HUES6 (cell line): ENCODE measurements at regions not wholly inside any gene's neighbourhood (a gene's known extent, or its start where the extent isn't known, plus 50 kb on each side); places are given as distances from the start of the nearest gene placed in this dataset.

Experiments used
- H3K27ac ChIP-seq: 2 replicates; pipeline ENCODE4 v1.7.0; 2013; ENCODE audit warnings: low read depth, mild to moderate bottlenecking, low read length, inconsistent platforms
- H3K27me3 ChIP-seq: 2 replicates; pipeline ENCODE4 v1.6.1; 2013; ENCODE audit warnings: low read length; ENCODE audit not compliant: control insufficient read depth, insufficient read depth
- H3K36me3 ChIP-seq: 2 replicates; pipeline ENCODE4 v1.6.1; 2013; ENCODE audit warnings: low read length; ENCODE audit not compliant: control insufficient read depth, insufficient read depth
- H3K4me1 ChIP-seq: 2 replicates; pipeline ENCODE4 v1.6.1; 2013; ENCODE audit warnings: low read length; ENCODE audit not compliant: control insufficient read depth, insufficient read depth
- H3K4me3 ChIP-seq: 2 replicates; pipeline ENCODE4 v1.5.1; 2013; ENCODE audit warnings: low read depth, low read length
- H3K9ac ChIP-seq: one replicate; pipeline ENCODE4 v1.6.1; 2013; ENCODE audit warnings: mild to moderate bottlenecking, low read length
- H3K9me3 ChIP-seq: 2 replicates; pipeline ENCODE4 v1.6.1; 2013; ENCODE audit warnings: low read depth, low read length; ENCODE audit not compliant: control insufficient read depth, insufficient read depth

- no peak overlapping the region for H3K27ac ChIP-seq
- peaks cover 5% of the 10 kb centered on the region; the same call in 1 of the 2 replicates for H3K9me3 ChIP-seq
- peaks cover 20% of the 10 kb centered on the region for H3K4me1 ChIP-seq
- H3K27me3 ChIP-seq: peaks cover 15% of the 10 kb centered on the region
- no peak overlapping the region for H3K9ac ChIP-seq
- H3K36me3 ChIP-seq: no peaks in the 10 kb centered on the region
- no peak overlapping the region for H3K4me3 ChIP-seq
These were observed 465.1 kb downstream of the MN1 start for GRCh38 chr22:27336151-27337090.

GRCh38 chr22:27337676-27338075 is 463.9 kb downstream of the MN1 start:
- no peaks in the 10 kb centered on the region for H3K36me3 ChIP-seq
- H3K27ac ChIP-seq: no peak overlapping the region
- peaks cover 5% of the 10 kb centered on the region; the same call in 1 of the 2 replicates for H3K9me3 ChIP-seq
- H3K4me3 ChIP-seq: no peak overlapping the region
- H3K27me3 ChIP-seq: peaks cover 11% of the 10 kb centered on the region; the same call in 1 of the 2 replicates
- H3K9ac ChIP-seq: no peak overlapping the region
- H3K4me1 ChIP-seq: peaks cover 12% of the 10 kb centered on the region

- no peaks in the 10 kb centered on the region for H3K9me3 ChIP-seq
- no peak overlapping the region for H3K27ac ChIP-seq
- H3K4me3 ChIP-seq: no peak overlapping the region
- no peak overlapping the region for H3K9ac ChIP-seq
- peaks cover 8% of the 10 kb centered on the region; the same call in 1 of the 2 replicates for H3K27me3 ChIP-seq
- peaks cover 12% of the 10 kb centered on the region for H3K4me1 ChIP-seq
- no peaks in the 10 kb centered on the region for H3K36me3 ChIP-seq
These were observed 461.5 kb downstream of the MN1 start for GRCh38 chr22:27340047-27340446.

GRCh38 chr22:27344546-27344945 is 457.0 kb downstream of the MN1 start:
- H3K27me3 ChIP-seq: no peaks in the 10 kb centered on the region
- H3K9me3 ChIP-seq: 0 out of 2 replicates have a peak, but pooled peaks cover 2% of the 10 kb centered on the region
- H3K36me3 ChIP-seq: no peaks in the 10 kb centered on the region
- H3K4me3 ChIP-seq: no peak overlapping the region
- no peak overlapping the region for H3K27ac ChIP-seq
- H3K4me1 ChIP-seq: peaks cover 3% of the 10 kb centered on the region
- no peak overlapping the region for H3K9ac ChIP-seq

GRCh38 chr22:27345691-27346090 is 455.9 kb downstream of the MN1 start:
- peaks cover 12% of the 10 kb centered on the region; the same call in 1 of the 2 replicates for H3K9me3 ChIP-seq
- H3K4me1 ChIP-seq: no peaks in the 10 kb centered on the region; the same call in 1 of the 2 replicates
- H3K27ac ChIP-seq: no peak overlapping the region
- H3K36me3 ChIP-seq: no peaks in the 10 kb centered on the region
- no peak overlapping the region for H3K4me3 ChIP-seq
- H3K27me3 ChIP-seq: no peaks in the 10 kb centered on the region
- no peak overlapping the region for H3K9ac ChIP-seq

- Histone ChIP-seq H3K4me3 (no peak overlapping the region), H3K4me1 (peaks cover 6% of the 10 kb centered on the region; the same call in 1 of the 2 replicates), H3K36me3 (no peaks in the 10 kb centered on the region), H3K27me3 (no peaks in the 10 kb centered on the region), H3K9me3 (peaks cover 16% of the 10 kb centered on the region; the same call in 1 of the 2 replicates), H3K9ac (no peak overlapping the region), H3K27ac (no peak overlapping the region)
These were observed 453.6 kb downstream of the MN1 start for GRCh38 chr22:27347951-27348350.

- H3K9ac ChIP-seq: no peak overlapping the region
- no peaks in the 10 kb centered on the region for H3K36me3 ChIP-seq
- no peak overlapping the region for H3K27ac ChIP-seq
- peaks cover 16% of the 10 kb centered on the region; the same call in 1 of the 2 replicates for H3K9me3 ChIP-seq
- H3K4me1 ChIP-seq: peaks cover 6% of the 10 kb centered on the region; the same call in 1 of the 2 replicates
- no peak overlapping the region for H3K4me3 ChIP-seq
- H3K27me3 ChIP-seq: no peaks in the 10 kb centered on the region
These were observed 452.9 kb downstream of the MN1 start for GRCh38 chr22:27348634-27349033.

- H3K4me3 ChIP-seq: no peak overlapping the region
- H3K27me3 ChIP-seq: no peaks in the 10 kb centered on the region
- no peaks in the 10 kb centered on the region for H3K36me3 ChIP-seq
- H3K27ac ChIP-seq: no peak overlapping the region
- no peak overlapping the region for H3K9ac ChIP-seq
- peaks cover 6% of the 10 kb centered on the region; the same call in 1 of the 2 replicates for H3K4me1 ChIP-seq
- peaks cover 16% of the 10 kb centered on the region; the same call in 1 of the 2 replicates for H3K9me3 ChIP-seq
These were observed 452.1 kb downstream of the MN1 start for GRCh38 chr22:27349456-27349855.

GRCh38 chr22:27350306-27350705 is 451.2 kb downstream of the MN1 start:
- Histone ChIP-seq H3K4me3 (no peak overlapping the region), H3K9me3 (peaks cover 16% of the 10 kb centered on the region; the same call in 1 of the 2 replicates), H3K9ac (no peak overlapping the region), H3K27me3 (no peaks in the 10 kb centered on the region), H3K4me1 (0 out of 2 replicates have a peak, but pooled peaks cover 6% of the 10 kb centered on the region), H3K36me3 (no peaks in the 10 kb centered on the region), H3K27ac (no peak overlapping the region)

GRCh38 chr22:27352426-27352825 is 449.1 kb downstream of the MN1 start:
- no peak overlapping the region for H3K9ac ChIP-seq
- H3K4me3 ChIP-seq: no peak overlapping the region
- 0 out of 2 replicates have a peak, but pooled peaks cover 6% of the 10 kb centered on the region for H3K4me1 ChIP-seq
- H3K27ac ChIP-seq: no peak overlapping the region
- peaks cover 34% of the 10 kb centered on the region for H3K9me3 ChIP-seq
- no peaks in the 10 kb centered on the region for H3K36me3 ChIP-seq
- no peaks in the 10 kb centered on the region for H3K27me3 ChIP-seq
